Liver (tissue), 7 donors: ENCODE measurements at regions not wholly inside any gene's neighbourhood (a gene's known extent, or its start where the extent isn't known, plus 50 kb on each side); places are given as distances from the start of the nearest gene placed in this dataset.

Experiments
- DNase-seq: peaks from one replicate; pipeline ENCODE4 v3.0.0-alpha.2; 2017; ENCODE audit warnings: low spot score
- H3K27ac ChIP-seq, 2 donors: one replicate each; pipeline ENCODE4 v1.7.0; 2013; ENCODE audit warnings: inconsistent platforms in 2 of 2, low read length in 2 of 2, control low read depth in 1 of 2, low read depth in 1 of 2, mild to moderate bottlenecking in 1 of 2
- H3K27me3 ChIP-seq, 4 donors: one replicate each; pipeline versions ENCODE4 v1.6.1 to v1.7.0; 2013; ENCODE audit warnings: low read length in 3 of 4, inconsistent platforms in 1 of 4, mild to moderate bottlenecking in 1 of 4, moderate library complexity in 1 of 4; ENCODE audit not compliant: control insufficient read depth in 4 of 4, insufficient read depth in 4 of 4
- H3K36me3 ChIP-seq, 4 donors: one replicate each; pipeline versions ENCODE4 v1.6.1 to v1.7.0; 2013; ENCODE audit warnings: low read length in 3 of 4, mild to moderate bottlenecking in 3 of 4, low read depth in 1 of 4, moderate library complexity in 1 of 4; ENCODE audit not compliant: control insufficient read depth in 4 of 4, insufficient read depth in 3 of 4
- H3K4me1 ChIP-seq, 4 donors: one replicate each; pipeline versions ENCODE4 v1.6.1 to v1.7.0; 2013; ENCODE audit warnings: low read length in 3 of 4, mild to moderate bottlenecking in 3 of 4, moderate library complexity in 1 of 4; ENCODE audit not compliant: control insufficient read depth in 4 of 4, insufficient read depth in 4 of 4
- H3K4me3 ChIP-seq, 3 donors: one replicate each; pipeline versions ENCODE4 v1.6.1 to v1.7.0; 2013; ENCODE audit warnings: low read length in 3 of 3, control low read depth in 1 of 3, low read depth in 1 of 3, mild to moderate bottlenecking in 1 of 3
- H3K9ac ChIP-seq, 2 donors: one replicate each; pipeline ENCODE4 v1.7.0; 2013; ENCODE audit warnings: low read length in 2 of 2, mild to moderate bottlenecking in 2 of 2, moderate library complexity in 2 of 2, control low read depth in 1 of 2, low read depth in 1 of 2
- H3K9me3 ChIP-seq, 4 donors: one replicate each; pipeline versions ENCODE4 v1.6.1 to v1.7.0; 2013; ENCODE audit warnings: low read length in 3 of 4; ENCODE audit not compliant: control insufficient read depth in 4 of 4
- ATF3 ChIP-seq: IDR thresholded peaks from 2 replicates; pipeline ENCODE4 v1.6.1; 2016; ENCODE audit warnings: antibody characterized with exemption
- FOXA1 ChIP-seq: IDR thresholded peaks from 2 replicates; pipeline ENCODE4 v1.6.1; 2016; ENCODE audit warnings: antibody characterized with exemption
- GABPA ChIP-seq, 2 donors: IDR thresholded peaks in 1 of 2; conservative IDR thresholded peaks in 1 of 2; 2 replicates each; pipeline ENCODE4 v1.6.1; 2016; ENCODE audit warnings: antibody characterized with exemption in 2 of 2, mild to moderate bottlenecking in 1 of 2, moderate library complexity in 1 of 2
- HNF4A ChIP-seq, 2 donors: conservative IDR thresholded peaks; 2 replicates each; pipeline ENCODE4 v1.6.1; 2016; ENCODE audit warnings: antibody characterized with exemption in 2 of 2, mild to moderate bottlenecking in 2 of 2
- HNF4G ChIP-seq: IDR thresholded peaks from 2 replicates; pipeline ENCODE4 v1.6.1; 2016; ENCODE audit warnings: antibody characterized with exemption
- JUND ChIP-seq, 2 donors: IDR thresholded peaks; 2 replicates each; pipeline ENCODE4 v1.6.1; 2016; ENCODE audit warnings: antibody characterized with exemption in 2 of 2
- NR2F2 ChIP-seq: IDR thresholded peaks from 2 replicates; pipeline ENCODE4 v1.6.1; 2016; ENCODE audit warnings: antibody characterized with exemption
- RXRA ChIP-seq, 2 donors: IDR thresholded peaks; 2 replicates each; pipeline ENCODE4 v1.6.1; 2017 to 2018; ENCODE audit warnings: antibody characterized with exemption in 2 of 2, mild to moderate bottlenecking in 1 of 2
- WGBS: extraction: QIAGEN DNeasy Blood & Tissue Kit; methylation state at CpG from one replicate; pipeline ENCODE4 v1.1.7; 2013; 5-methylcytosine and 5-hydroxymethylcytosine counted together
- TF ChIP-seq, protein P1 (sequence below): IDR thresholded peaks from 2 replicates; pipeline ENCODE4 v1.6.1; 2016; ENCODE audit warnings: antibody characterized with exemption, mild to moderate bottlenecking
- TF ChIP-seq, protein P2 (sequence below): IDR thresholded peaks from 2 replicates; pipeline ENCODE4 v1.6.1; 2016; ENCODE audit warnings: antibody characterized with exemption
- TF ChIP-seq, protein P3 (sequence below): IDR thresholded peaks from 2 replicates; pipeline ENCODE4 v1.6.1; 2016; ENCODE audit warnings: antibody characterized with exemption
- donor health status: healthy.
- donor health status: healthy.
- donor health status: healthy.
- donor health status: healthy.

- Histone ChIP-seq H3K36me3 (no peaks in the 10 kb centered on the region), H3K9ac (no peak overlapping the region), H3K27me3 (no peaks in the 10 kb centered on the region), H3K9me3 (no peaks in the 10 kb centered on the region), H3K4me1 (peaks cover 0 to 8% (median 6%) of the 10 kb centered on the region in 4 donors), H3K4me3 (no peak overlapping the region), H3K27ac (no peak overlapping the region)
- 95% methylated on average over 9 of the region's 9 CpGs for WGBS
- no peak for DNase-seq
- no peak for TF ChIP-seq FOXA1
- TF ChIP-seq, protein P1, sequence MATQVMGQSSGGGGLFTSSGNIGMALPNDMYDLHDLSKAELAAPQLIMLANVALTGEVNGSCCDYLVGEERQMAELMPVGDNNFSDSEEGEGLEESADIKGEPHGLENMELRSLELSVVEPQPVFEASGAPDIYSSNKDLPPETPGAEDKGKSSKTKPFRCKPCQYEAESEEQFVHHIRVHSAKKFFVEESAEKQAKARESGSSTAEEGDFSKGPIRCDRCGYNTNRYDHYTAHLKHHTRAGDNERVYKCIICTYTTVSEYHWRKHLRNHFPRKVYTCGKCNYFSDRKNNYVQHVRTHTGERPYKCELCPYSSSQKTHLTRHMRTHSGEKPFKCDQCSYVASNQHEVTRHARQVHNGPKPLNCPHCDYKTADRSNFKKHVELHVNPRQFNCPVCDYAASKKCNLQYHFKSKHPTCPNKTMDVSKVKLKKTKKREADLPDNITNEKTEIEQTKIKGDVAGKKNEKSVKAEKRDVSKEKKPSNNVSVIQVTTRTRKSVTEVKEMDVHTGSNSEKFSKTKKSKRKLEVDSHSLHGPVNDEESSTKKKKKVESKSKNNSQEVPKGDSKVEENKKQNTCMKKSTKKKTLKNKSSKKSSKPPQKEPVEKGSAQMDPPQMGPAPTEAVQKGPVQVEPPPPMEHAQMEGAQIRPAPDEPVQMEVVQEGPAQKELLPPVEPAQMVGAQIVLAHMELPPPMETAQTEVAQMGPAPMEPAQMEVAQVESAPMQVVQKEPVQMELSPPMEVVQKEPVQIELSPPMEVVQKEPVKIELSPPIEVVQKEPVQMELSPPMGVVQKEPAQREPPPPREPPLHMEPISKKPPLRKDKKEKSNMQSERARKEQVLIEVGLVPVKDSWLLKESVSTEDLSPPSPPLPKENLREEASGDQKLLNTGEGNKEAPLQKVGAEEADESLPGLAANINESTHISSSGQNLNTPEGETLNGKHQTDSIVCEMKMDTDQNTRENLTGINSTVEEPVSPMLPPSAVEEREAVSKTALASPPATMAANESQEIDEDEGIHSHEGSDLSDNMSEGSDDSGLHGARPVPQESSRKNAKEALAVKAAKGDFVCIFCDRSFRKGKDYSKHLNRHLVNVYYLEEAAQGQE = no peak
- TF ChIP-seq, protein P2, sequence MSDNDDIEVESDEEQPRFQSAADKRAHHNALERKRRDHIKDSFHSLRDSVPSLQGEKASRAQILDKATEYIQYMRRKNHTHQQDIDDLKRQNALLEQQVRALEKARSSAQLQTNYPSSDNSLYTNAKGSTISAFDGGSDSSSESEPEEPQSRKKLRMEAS = no peak
These were observed 184.8 kb upstream of the FOXQ1 start for GRCh38 chr6:1127129-1127528.

GRCh38 chr6:1126036-1126435, 185.9 kb upstream of the FOXQ1 start:
- Histone ChIP-seq H3K27ac (no peak overlapping the region), H3K9me3 (no peaks in the 10 kb centered on the region), H3K9ac (no peak overlapping the region), H3K4me3 (no peak overlapping the region), H3K36me3 (no peaks in the 10 kb centered on the region), H3K27me3 (no peaks in the 10 kb centered on the region), H3K4me1 (peaks cover 0 to 3% (median 0%) of the 10 kb centered on the region in 4 donors)
- WGBS = 93% methylated on average over 7 of the region's 7 CpGs
- TF ChIP-seq HNF4A (conservative IDR thresholded peaks at IDR 0.05) = no peak
- TF ChIP-seq RXRA (IDR thresholded peaks at IDR 0.05) = no peak
- TF ChIP-seq, protein P2 = no peak
- no peak for TF ChIP-seq JUND (IDR thresholded peaks at IDR 0.05)
- TF ChIP-seq FOXA1 = no peak
- TF ChIP-seq, protein P1 = no peak
- no peak for TF ChIP-seq NR2F2
- no peak for TF ChIP-seq ATF3
- DNase-seq = no peak

- Histone ChIP-seq H3K9me3 (no peaks in the 10 kb centered on the region), H3K4me3 (no peak overlapping the region), H3K27ac (no peak overlapping the region), H3K4me1 (peaks cover 0 to 3% (median 0%) of the 10 kb centered on the region in 4 donors), H3K36me3 (no peaks in the 10 kb centered on the region), H3K27me3 (no peaks in the 10 kb centered on the region), H3K9ac (no peak overlapping the region)
- DNase-seq = no peak
- 95% methylated on average over 8 of the region's 8 CpGs for WGBS
- no peak for TF ChIP-seq ATF3
- no peak for TF ChIP-seq RXRA (IDR thresholded peaks at IDR 0.05)
- no peak for TF ChIP-seq GABPA (IDR thresholded peaks at IDR 0.05 in 1 of 2, conservative IDR thresholded peaks at IDR 0.05 in 1 of 2)
- TF ChIP-seq, protein P1 = no peak
- TF ChIP-seq, protein P3, sequence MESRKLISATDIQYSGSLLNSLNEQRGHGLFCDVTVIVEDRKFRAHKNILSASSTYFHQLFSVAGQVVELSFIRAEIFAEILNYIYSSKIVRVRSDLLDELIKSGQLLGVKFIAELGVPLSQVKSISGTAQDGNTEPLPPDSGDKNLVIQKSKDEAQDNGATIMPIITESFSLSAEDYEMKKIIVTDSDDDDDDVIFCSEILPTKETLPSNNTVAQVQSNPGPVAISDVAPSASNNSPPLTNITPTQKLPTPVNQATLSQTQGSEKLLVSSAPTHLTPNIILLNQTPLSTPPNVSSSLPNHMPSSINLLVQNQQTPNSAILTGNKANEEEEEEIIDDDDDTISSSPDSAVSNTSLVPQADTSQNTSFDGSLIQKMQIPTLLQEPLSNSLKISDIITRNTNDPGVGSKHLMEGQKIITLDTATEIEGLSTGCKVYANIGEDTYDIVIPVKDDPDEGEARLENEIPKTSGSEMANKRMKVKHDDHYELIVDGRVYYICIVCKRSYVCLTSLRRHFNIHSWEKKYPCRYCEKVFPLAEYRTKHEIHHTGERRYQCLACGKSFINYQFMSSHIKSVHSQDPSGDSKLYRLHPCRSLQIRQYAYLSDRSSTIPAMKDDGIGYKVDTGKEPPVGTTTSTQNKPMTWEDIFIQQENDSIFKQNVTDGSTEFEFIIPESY = no peak
- TF ChIP-seq JUND (IDR thresholded peaks at IDR 0.05) = no peak
- TF ChIP-seq HNF4A (conservative IDR thresholded peaks at IDR 0.05) = no peak
- TF ChIP-seq FOXA1 = no peak
- TF ChIP-seq HNF4G = no peak
These were observed 186.6 kb upstream of the FOXQ1 start for GRCh38 chr6:1125297-1125696.
